SK-N-SH treated with all-trans-retinoic acid at 6 μM for 48 hours (cell line): ENCODE measurements at regions not wholly inside any gene's neighbourhood (a gene's known extent, or its start where the extent isn't known, plus 50 kb on each side); places are given as distances from the start of the nearest gene placed in this dataset.

Experiments
- ARNTL ChIP-seq: fragments of 450-650 bp; formaldehyde crosslinking; IDR thresholded peaks from 2 replicates; pipeline ENCODE4 v1.5.0; 2020; ENCODE audit warnings: low read depth, mild to moderate bottlenecking, moderate library complexity, borderline replicate concordance
- ESRRG ChIP-seq: fragments of 250-450 bp; sonication (Bioruptor Pico); IDR thresholded peaks from 2 replicates; pipeline ENCODE4 v1.6.1; 2021; ENCODE audit warnings: mild to moderate bottlenecking
- GLIS3 ChIP-seq: fragments of 250-450 bp; sonication (Bioruptor Pico); IDR thresholded peaks from 2 replicates; pipeline ENCODE4 v1.5.0; 2020; ENCODE audit warnings: mild to moderate bottlenecking, moderate library complexity
- OSR1 ChIP-seq: fragments of 250-450 bp; sonication (Bioruptor Pico); IDR thresholded peaks from 2 replicates; pipeline ENCODE4 v1.8.0; 2022; ENCODE audit warnings: moderate library complexity, mild to moderate bottlenecking, inconsistent platforms
- PPARA ChIP-seq: fragments of 250-450 bp; sonication (Bioruptor Pico); IDR thresholded peaks from 2 replicates; pipeline ENCODE4 v1.5.0; 2020; ENCODE audit warnings: mild to moderate bottlenecking, borderline replicate concordance
- RARB ChIP-seq: fragments of 250-450 bp; sonication (Bioruptor Pico); IDR thresholded peaks from 2 replicates; pipeline ENCODE4 v1.8.0; 2021; ENCODE audit warnings: mild to moderate bottlenecking, moderate library complexity
- ZC3H10 ChIP-seq: fragments of 250-450 bp; sonication (Bioruptor Pico); IDR thresholded peaks from 2 replicates; pipeline ENCODE4 v1.5.1; 2021; ENCODE audit warnings: mild to moderate bottlenecking, moderate library complexity
- ZFP3 ChIP-seq: fragments of 250-450 bp; sonication (Bioruptor Pico); IDR thresholded peaks from 2 replicates; pipeline ENCODE4 v1.5.0; 2020; ENCODE audit warnings: mild to moderate bottlenecking, moderate library complexity
- ZFP30 ChIP-seq: fragments of 450-650 bp; formaldehyde crosslinking; IDR thresholded peaks from 2 replicates; pipeline ENCODE4 v1.5.0; 2022; ENCODE audit warnings: mild to moderate bottlenecking, moderate library complexity
- ZNF70 ChIP-seq: fragments of 450-650 bp; formaldehyde crosslinking; IDR thresholded peaks from 2 replicates; pipeline ENCODE4 v1.5.0; 2020; ENCODE audit warnings: mild to moderate bottlenecking, moderate library complexity
- TF ChIP-seq, protein P1 (sequence below): fragments of 250-450 bp; sonication (Bioruptor Pico); IDR thresholded peaks from 2 replicates; pipeline ENCODE4 v1.5.1; 2020; ENCODE audit warnings: low read depth, mild to moderate bottlenecking, moderate library complexity
- TF ChIP-seq, protein P2 (sequence below): fragments of 250-450 bp; sonication (Bioruptor Pico); IDR thresholded peaks from 2 replicates; pipeline ENCODE4 v1.8.0; 2020; ENCODE audit warnings: mild to moderate bottlenecking, moderate library complexity, borderline replicate concordance

- TF ChIP-seq ZFP30 (CRISPR knock-in tag) (no peak), ARNTL (CRISPR knock-in tag) (no peak), OSR1 (CRISPR knock-in tag) (no peak), ESRRG (no peak), ZFP3 (no peak), ZC3H10 (CRISPR knock-in tag) (no peak), PPARA (no peak), ZNF70 (CRISPR knock-in tag) (no peak), GLIS3 (CRISPR knock-in tag) (no peak), RARB (CRISPR knock-in tag) (no peak)
- TF ChIP-seq, protein P1, sequence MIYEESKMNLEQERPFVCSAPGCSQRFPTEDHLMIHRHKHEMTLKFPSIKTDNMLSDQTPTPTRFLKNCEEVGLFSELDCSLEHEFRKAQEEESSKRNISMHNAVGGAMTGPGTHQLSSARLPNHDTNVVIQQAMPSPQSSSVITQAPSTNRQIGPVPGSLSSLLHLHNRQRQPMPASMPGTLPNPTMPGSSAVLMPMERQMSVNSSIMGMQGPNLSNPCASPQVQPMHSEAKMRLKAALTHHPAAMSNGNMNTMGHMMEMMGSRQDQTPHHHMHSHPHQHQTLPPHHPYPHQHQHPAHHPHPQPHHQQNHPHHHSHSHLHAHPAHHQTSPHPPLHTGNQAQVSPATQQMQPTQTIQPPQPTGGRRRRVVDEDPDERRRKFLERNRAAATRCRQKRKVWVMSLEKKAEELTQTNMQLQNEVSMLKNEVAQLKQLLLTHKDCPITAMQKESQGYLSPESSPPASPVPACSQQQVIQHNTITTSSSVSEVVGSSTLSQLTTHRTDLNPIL, result no peak
- TF ChIP-seq, protein P2, sequence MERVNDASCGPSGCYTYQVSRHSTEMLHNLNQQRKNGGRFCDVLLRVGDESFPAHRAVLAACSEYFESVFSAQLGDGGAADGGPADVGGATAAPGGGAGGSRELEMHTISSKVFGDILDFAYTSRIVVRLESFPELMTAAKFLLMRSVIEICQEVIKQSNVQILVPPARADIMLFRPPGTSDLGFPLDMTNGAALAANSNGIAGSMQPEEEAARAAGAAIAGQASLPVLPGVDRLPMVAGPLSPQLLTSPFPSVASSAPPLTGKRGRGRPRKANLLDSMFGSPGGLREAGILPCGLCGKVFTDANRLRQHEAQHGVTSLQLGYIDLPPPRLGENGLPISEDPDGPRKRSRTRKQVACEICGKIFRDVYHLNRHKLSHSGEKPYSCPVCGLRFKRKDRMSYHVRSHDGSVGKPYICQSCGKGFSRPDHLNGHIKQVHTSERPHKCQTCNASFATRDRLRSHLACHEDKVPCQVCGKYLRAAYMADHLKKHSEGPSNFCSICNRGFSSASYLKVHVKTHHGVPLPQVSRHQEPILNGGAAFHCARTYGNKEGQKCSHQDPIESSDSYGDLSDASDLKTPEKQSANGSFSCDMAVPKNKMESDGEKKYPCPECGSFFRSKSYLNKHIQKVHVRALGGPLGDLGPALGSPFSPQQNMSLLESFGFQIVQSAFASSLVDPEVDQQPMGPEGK (CRISPR knock-in tag), result no peak
Measured at GRCh38 chr4:111506706-111507105, 638.5 kb upstream of the FAM241A start.
